OCI-LY1 (cell line): ENCODE measurements at regions not wholly inside any gene's neighbourhood (a gene's known extent, or its start where the extent isn't known, plus 50 kb on each side); places are given as distances from the start of the nearest gene placed in this dataset.

Experiments
- H2AFZ ChIP-seq: fragments of 200-600 bp; sonication (generic), shearing (Covaris generic); 2 replicates; pipeline ENCODE4 v1.6.0; 2014; ENCODE audit warnings: antibody characterized with exemption, mild to moderate bottlenecking, low read length
- H3F3A ChIP-seq: fragments of 200-600 bp; sonication (generic), shearing (Covaris generic); 2 replicates; pipeline ENCODE4 v1.6.0; 2014; ENCODE audit warnings: mild to moderate bottlenecking, antibody characterized with exemption, low read length, moderate library complexity; ENCODE audit not compliant: insufficient read depth
- H3K27ac ChIP-seq: fragments of 200-600 bp; sonication (generic); 2 replicates; pipeline ENCODE4 v1.5.1; 2014; ENCODE audit warnings: low read length, mixed run types, mild to moderate bottlenecking, low read depth; ENCODE audit not compliant: poor library complexity, severe bottlenecking
- H3K27me3 ChIP-seq: fragments of 200-600 bp; sonication (generic); 2 replicates; pipeline ENCODE4 v1.6.0; 2014; ENCODE audit warnings: antibody characterized with exemption, mild to moderate bottlenecking, low read length, moderate library complexity; ENCODE audit not compliant: insufficient read depth
- H3K36me3 ChIP-seq: fragments of 200-600 bp; sonication (generic); 2 replicates; pipeline ENCODE4 v1.6.1; 2014; ENCODE audit warnings: mild to moderate bottlenecking, antibody characterized with exemption, low read length, moderate library complexity, mixed read lengths; ENCODE audit not compliant: insufficient read depth
- H3K4me1 ChIP-seq: fragments of 200-600 bp; sonication (generic); 2 replicates; pipeline ENCODE4 v1.5.1; 2014; ENCODE audit warnings: mild to moderate bottlenecking, low read length, moderate library complexity; ENCODE audit not compliant: insufficient read depth, severe bottlenecking
- H3K4me2 ChIP-seq: fragments of 200-600 bp; sonication (generic), shearing (Covaris generic); 2 replicates; pipeline ENCODE4 v1.6.1; 2014; ENCODE audit warnings: low read length
- H3K4me3 ChIP-seq: fragments of 200-600 bp; sonication (generic); 2 replicates; pipeline ENCODE4 v1.5.1; 2014; ENCODE audit warnings: low read length, low read depth, mild to moderate bottlenecking, mixed read lengths; ENCODE audit not compliant: poor library complexity, severe bottlenecking
- H3K79me2 ChIP-seq: fragments of 200-600 bp; shearing (Covaris generic); 2 replicates; pipeline ENCODE4 v1.6.1; 2016; ENCODE audit warnings: mixed run types, low read length, mixed read lengths; ENCODE audit not compliant: insufficient read depth
- H3K9ac ChIP-seq: fragments of 200-600 bp; sonication (generic), shearing (Covaris generic); 2 replicates; pipeline ENCODE4 v1.6.1; 2014; ENCODE audit warnings: mild to moderate bottlenecking, low read length, mixed read lengths
- H3K9me2 ChIP-seq: fragments of 200-600 bp; sonication (generic), shearing (Covaris generic); 2 replicates; pipeline ENCODE4 v1.6.1; 2014; ENCODE audit warnings: low read depth, mild to moderate bottlenecking, low read length, mixed read lengths
- H3K9me3 ChIP-seq: fragments of 200-600 bp; shearing (Covaris generic); 2 replicates; pipeline ENCODE4 v1.6.1; 2014; ENCODE audit warnings: low read length, mixed read lengths
- H4K20me1 ChIP-seq: fragments of 200-600 bp; sonication (generic), shearing (Covaris generic); 2 replicates; pipeline ENCODE4 v1.6.0; 2016; ENCODE audit warnings: mild to moderate bottlenecking, low read length; ENCODE audit not compliant: insufficient read depth
- CTCF ChIP-seq: fragments of 200-600 bp; sonication (generic), shearing (Covaris generic); IDR thresholded peaks from 2 replicates; pipeline ENCODE4 v1.5.1; 2017; ENCODE audit warnings: mild to moderate bottlenecking, antibody characterized with exemption, low read length, moderate library complexity, mixed read lengths
- EZH2 ChIP-seq: fragments of 200-600 bp; sonication (generic), shearing (Covaris generic); IDR thresholded peaks from 2 replicates; pipeline ENCODE4 v1.8.0; 2017; ENCODE audit warnings: borderline replicate concordance, mixed run types, mild to moderate bottlenecking, antibody characterized with exemption, low read length, moderate library complexity, mixed read lengths

- Histone ChIP-seq H3K9me2 (no peaks in the 10 kb centered on the region), H3K27ac (no peak overlapping the region), H3F3A (no peaks in the 10 kb centered on the region), H2AFZ (no peak overlapping the region), H3K4me1 (no peaks in the 10 kb centered on the region), H3K9me3 (no peaks in the 10 kb centered on the region), H3K79me2 (no peaks in the 10 kb centered on the region), H3K4me3 (no peak overlapping the region), H3K4me2 (no peak overlapping the region), H4K20me1 (no peaks in the 10 kb centered on the region), H3K27me3 (no peaks in the 10 kb centered on the region), H3K9ac (no peak overlapping the region), H3K36me3 (no peaks in the 10 kb centered on the region)
- no peak for TF ChIP-seq EZH2
- no peak for TF ChIP-seq CTCF
Measured at GRCh38 chr1:228869312-228869824, 134.1 kb downstream of the RHOU start.

GRCh38 chr1:228870041-228870713 is 134.9 kb downstream of the RHOU start:
- Histone ChIP-seq H3F3A (no peaks in the 10 kb centered on the region), H3K27me3 (no peaks in the 10 kb centered on the region), H4K20me1 (no peaks in the 10 kb centered on the region), H2AFZ (no peak overlapping the region), H3K9ac (no peak overlapping the region), H3K79me2 (no peaks in the 10 kb centered on the region), H3K36me3 (no peaks in the 10 kb centered on the region), H3K4me3 (no peak overlapping the region), H3K4me1 (no peaks in the 10 kb centered on the region), H3K9me2 (no peaks in the 10 kb centered on the region), H3K9me3 (no peaks in the 10 kb centered on the region), H3K27ac (no peak overlapping the region), H3K4me2 (no peak overlapping the region)
- TF ChIP-seq CTCF = no peak
- no peak for TF ChIP-seq EZH2

- H3F3A ChIP-seq = no peaks in the 10 kb centered on the region
- no peaks in the 10 kb centered on the region for H3K9me2 ChIP-seq
- H3K27ac ChIP-seq = no peak overlapping the region
- no peak overlapping the region for H3K4me3 ChIP-seq
- H3K79me2 ChIP-seq = no peaks in the 10 kb centered on the region
- H3K9me3 ChIP-seq = no peaks in the 10 kb centered on the region
- H3K9ac ChIP-seq = no peak overlapping the region
- no peaks in the 10 kb centered on the region for H4K20me1 ChIP-seq
- no peak for TF ChIP-seq EZH2
- no peak for TF ChIP-seq CTCF
- H3K4me1 ChIP-seq = no peaks in the 10 kb centered on the region
- no peaks in the 10 kb centered on the region for H3K27me3 ChIP-seq
- H2AFZ ChIP-seq = no peak overlapping the region
- no peaks in the 10 kb centered on the region for H3K36me3 ChIP-seq
- H3K4me2 ChIP-seq = no peak overlapping the region
Measured at GRCh38 chr1:228871314-228872061, 136.2 kb downstream of the RHOU start.
